IMR-90 (cell line): ENCODE measurements at regions not wholly inside any gene's neighbourhood (a gene's known extent, or its start where the extent isn't known, plus 50 kb on each side); places are given as distances from the start of the nearest gene placed in this dataset.
A peak's percentile ranks its signal among the peaks of the same experiment; 100 is the strongest.

Source experiments
- ATAC-seq: fragments of 200-7000 bp; cut with Tn5 transposase; 2 replicates; pipeline ENCODE4 v1.9.1; 2020; ENCODE audit warnings: low read depth, mild to moderate bottlenecking, moderate library complexity
- BruUV-seq: library from RNA; stranded (reverse); fragments of 400-500 nt; replicated peaks from 2 replicates; lab custom pipeline; 2021; lab: Mats Ljungman, UMichigan
- CTCF ChIA-PET: fragments of 300-600 bp; formaldehyde crosslinking; extraction: SDS; loops from one replicate; lab custom pipeline; 2021; ENCODE audit warnings: antibody characterized with exemption; lab: Yijun Ruan, JAX
- POLR2A ChIA-PET: fragments of 300-600 bp; sonication (Branson Sonifier 250); formaldehyde crosslinking; loops from one replicate; lab custom pipeline; 2022; ENCODE audit warnings: antibody characterized with exemption; ENCODE audit not compliant: unreplicated experiment; lab: Charles Lee
- DNase-seq: peaks from one replicate; pipeline ENCODE4 v3.0.0; 2013
- H2AFZ ChIP-seq: replicated peaks from 2 replicates; pipeline ENCODE3; 2013; ENCODE audit warnings: low read length, mild to moderate bottlenecking; ENCODE audit not compliant: poor library complexity
- H2AK5ac ChIP-seq: 2 replicates; pipeline ENCODE4 v1.6.1; 2013; ENCODE audit warnings: low read depth, low read length, inconsistent platforms
- H2AK9ac ChIP-seq: replicated peaks from 2 replicates; pipeline ENCODE3; 2013; ENCODE audit warnings: mild to moderate bottlenecking, low read depth, low read length, moderate library complexity; ENCODE audit not compliant: poor library complexity
- H2BK120ac ChIP-seq: 2 replicates; pipeline ENCODE4 v1.6.1; 2013; ENCODE audit warnings: low read depth, low read length, inconsistent platforms
- H2BK15ac ChIP-seq: 3 replicates; pipeline ENCODE4 v1.6.1; 2013; ENCODE audit warnings: low read depth, low read length, inconsistent platforms
- H2BK20ac ChIP-seq: 2 replicates; pipeline ENCODE4 v1.6.1; 2013; ENCODE audit warnings: low read depth, mild to moderate bottlenecking, inconsistent platforms, low read length, moderate library complexity
- H2BK5ac ChIP-seq: 2 replicates; pipeline ENCODE4 v1.6.1; 2013; ENCODE audit warnings: mild to moderate bottlenecking, low read depth, low read length, inconsistent platforms; ENCODE audit not compliant: poor library complexity, severe bottlenecking
- H3K14ac ChIP-seq: replicated peaks from 2 replicates; pipeline ENCODE4 v1.6.1; 2013; ENCODE audit warnings: low read depth, low read length, inconsistent platforms
- H3K18ac ChIP-seq: 2 replicates; pipeline ENCODE4 v1.6.1; 2013; ENCODE audit warnings: low read depth, low read length, control low read depth
- H3K23ac ChIP-seq: 2 replicates; pipeline ENCODE4 v1.6.1; 2013; ENCODE audit warnings: low read depth, low read length, inconsistent platforms
- H3K27ac ChIP-seq: 2 replicates; pipeline ENCODE4 v1.5.1; 2013; ENCODE audit warnings: mild to moderate bottlenecking, control low read depth, low read length; ENCODE audit not compliant: insufficient read depth
- H3K27me3 ChIP-seq: 2 replicates; pipeline ENCODE4 v1.6.1; 2013; ENCODE audit warnings: low read length; ENCODE audit not compliant: control insufficient read depth, insufficient read depth
- H3K36me3 ChIP-seq: 2 replicates; pipeline ENCODE4 v1.6.1; 2013; ENCODE audit warnings: low read length, mixed read lengths; ENCODE audit not compliant: control insufficient read depth, insufficient read depth
- H3K4ac ChIP-seq: 2 replicates; pipeline ENCODE4 v1.6.1; 2013; ENCODE audit warnings: low read depth, low read length, inconsistent platforms
- H3K4me1 ChIP-seq: 2 replicates; pipeline ENCODE4 v1.6.1; 2013; ENCODE audit warnings: low read length, mixed read lengths; ENCODE audit not compliant: control insufficient read depth, insufficient read depth
- H3K4me2 ChIP-seq: 2 replicates; pipeline ENCODE4 v1.6.1; 2013; ENCODE audit warnings: low read depth, mild to moderate bottlenecking, control low read depth, low read length, moderate library complexity
- H3K4me3 ChIP-seq: 2 replicates; pipeline ENCODE4 v1.5.1; 2013; ENCODE audit warnings: low read depth, mild to moderate bottlenecking, control low read depth, low read length, moderate library complexity; ENCODE audit not compliant: insufficient read depth
- H3K56ac ChIP-seq: 2 replicates; pipeline ENCODE4 v1.6.1; 2013; ENCODE audit warnings: low read length, inconsistent platforms; ENCODE audit not compliant: insufficient read depth; ENCODE audit errors: extremely low read depth
- H3K79me1 ChIP-seq, 2 experiments: 2 replicates each; pipeline ENCODE4 v1.6.1; 2013; ENCODE audit warnings: low read length in 2 of 2, inconsistent platforms in 1 of 2, low read depth in 1 of 2
- H3K9ac ChIP-seq: 2 replicates; pipeline ENCODE4 v1.6.1; 2013; ENCODE audit warnings: low read depth, low read length, control low read depth
- H3K9me1 ChIP-seq: 2 replicates; pipeline ENCODE4 v1.6.1; 2013; ENCODE audit warnings: low read length, inconsistent platforms; ENCODE audit not compliant: insufficient read depth
- H3K9me3 ChIP-seq: 2 replicates; pipeline ENCODE4 v1.6.1; 2013; ENCODE audit warnings: low read length; ENCODE audit not compliant: control insufficient read depth, insufficient read depth
- H4K20me1 ChIP-seq: 2 replicates; pipeline ENCODE4 v1.6.1; 2013; ENCODE audit warnings: low read length, inconsistent platforms; ENCODE audit not compliant: insufficient read depth
- H4K5ac ChIP-seq: 2 replicates; pipeline ENCODE4 v1.6.1; 2013; ENCODE audit warnings: mild to moderate bottlenecking, low read depth, low read length, control low read depth
- H4K8ac ChIP-seq, 2 experiments: 2 replicates each; pipeline ENCODE4 v1.6.1; 2013; ENCODE audit warnings: low read depth in 2 of 2, low read length in 2 of 2, control low read depth in 1 of 2, inconsistent platforms in 1 of 2
- H4K91ac ChIP-seq: 2 replicates; pipeline ENCODE4 v1.6.1; 2013; ENCODE audit warnings: low read depth, low read length, inconsistent platforms; ENCODE audit not compliant: insufficient read depth
- BHLHE40 ChIP-seq: fragments of 150-350 bp; IDR thresholded peaks from 2 replicates; pipeline ENCODE4 v1.6.1; 2016; ENCODE audit warnings: mild to moderate bottlenecking, low read depth, low read length
- CEBPB ChIP-seq: IDR thresholded peaks from 2 replicates; pipeline ENCODE4 v1.6.1; 2012; ENCODE audit warnings: low read depth, low read length, improper control_type of control experiment
- FOS ChIP-seq: fragments of 150-350 bp; IDR thresholded peaks from 2 replicates; pipeline ENCODE4 v1.6.1; 2016; ENCODE audit warnings: low read depth, low read length
- MAFK ChIP-seq: IDR thresholded peaks from 2 replicates; pipeline ENCODE4 v1.6.1; 2012; ENCODE audit warnings: low read depth, low read length, improper control_type of control experiment
- MAZ ChIP-seq: IDR thresholded peaks from 2 replicates; pipeline ENCODE4 v1.6.1; 2012; ENCODE audit warnings: low read depth, mild to moderate bottlenecking, low read length, improper control_type of control experiment, moderate library complexity, borderline replicate concordance
- MXI1 ChIP-seq: IDR thresholded peaks from 2 replicates; pipeline ENCODE4 v1.6.1; 2012; ENCODE audit warnings: low read depth, mild to moderate bottlenecking, low read length, moderate library complexity, borderline replicate concordance
- NFE2L2 ChIP-seq: fragments of 150-350 bp; IDR thresholded peaks from 2 replicates; pipeline ENCODE4 v1.6.1; 2016; ENCODE audit warnings: low read depth, mild to moderate bottlenecking, low read length
- POLR2A ChIP-seq: IDR thresholded peaks from 2 replicates; pipeline ENCODE4 v1.6.1; 2012; ENCODE audit warnings: mild to moderate bottlenecking, low read depth, low read length
- RAD21 ChIP-seq: IDR thresholded peaks from 2 replicates; pipeline ENCODE4 v1.6.1; 2012; ENCODE audit warnings: low read length, improper control_type of control experiment
- RCOR1 ChIP-seq: IDR thresholded peaks from 2 replicates; pipeline ENCODE4 v1.6.1; 2012; ENCODE audit warnings: mild to moderate bottlenecking, low read length, improper control_type of control experiment; ENCODE audit not compliant: insufficient replicate concordance
- RFX5 ChIP-seq: IDR thresholded peaks from 2 replicates; pipeline ENCODE4 v1.8.0; 2012; ENCODE audit warnings: low read depth, mild to moderate bottlenecking, low read length, moderate library complexity
- WGBS, 2 experiments: methylation state at CpG; one replicate each; pipeline versions ENCODE4 v1.1.5 to v1.1.7; 2013; ENCODE audit warnings: missing lambda C conversion rate in 2 of 2; ENCODE audit not compliant: insufficient read length in 1 of 2; ENCODE audit errors: extremely low coverage in 2 of 2; 5-methylcytosine and 5-hydroxymethylcytosine counted together
- dilution Hi-C: fragments of 300-500 bp; cut with HindIII; formaldehyde crosslinking; loops from one replicate; pipeline ENCODE4 v1.14.3; 2018; ENCODE audit warnings: low sequenced_read_pairs; ENCODE audit not compliant: unreplicated experiment
- in situ Hi-C: fragments of 300-500 bp; cut with MboI; formaldehyde crosslinking; loops from 3 replicates; pipeline ENCODE4 v1.14.3; 2019; ENCODE audit warnings: low sequenced_read_pairs, inconsistent platforms, mixed read lengths
- intact Hi-C: fragments of 100-400 bp; cut with micrococcal nuclease; formaldehyde crosslinking; loops from 2 replicates; pipeline ENCODE4 v1.10.0; 2022

DNA sequence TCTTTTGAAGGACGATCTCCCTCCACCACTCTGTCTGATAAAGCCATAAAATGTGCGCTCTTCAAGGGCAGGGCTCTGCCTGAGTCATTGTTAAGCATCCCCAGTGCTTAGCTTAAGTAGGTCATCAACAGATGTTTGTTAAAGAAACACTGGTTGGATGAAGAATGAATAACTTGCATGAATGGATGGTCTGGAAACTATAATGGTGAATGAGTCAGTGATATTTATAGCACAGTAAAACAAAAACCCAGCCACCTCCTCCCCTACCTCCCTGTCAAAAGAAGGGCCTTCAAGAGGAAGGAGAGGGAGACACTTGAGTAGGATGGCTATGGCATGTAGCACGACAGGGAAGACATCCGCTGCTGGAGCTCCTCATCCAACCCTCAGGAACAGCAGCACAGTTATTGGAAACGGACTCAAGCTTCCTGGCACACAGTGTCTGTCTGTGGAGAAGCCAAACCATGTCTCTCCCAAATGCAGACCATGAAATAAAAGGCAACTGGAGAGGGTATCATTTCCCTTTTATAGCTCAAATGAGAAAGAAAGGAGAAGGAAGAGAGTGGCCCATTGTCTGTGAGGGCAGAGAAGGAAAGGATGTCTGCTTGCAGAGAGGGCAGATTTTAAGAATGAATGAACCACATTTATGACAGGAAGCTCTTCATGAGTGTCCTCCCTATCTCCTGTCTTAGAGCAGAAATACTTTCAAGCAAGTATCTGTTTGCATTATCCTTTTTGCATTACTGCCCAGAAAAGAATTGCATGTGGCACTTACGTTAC is 183.5 kb upstream of the UBL3 start:
- H2BK15ac ChIP-seq: peak overlapping the region; percentile 82; the same call in 1 of the 3 replicates
- dilution Hi-C loops (no loop called here), in situ Hi-C loops (no loop called here), intact Hi-C loops (no loop called here)
- H3K56ac ChIP-seq: peak overlapping the region; percentile 30; the same call in 1 of the 2 replicates
- no peak overlapping the region for H3K4me3 ChIP-seq
- no peak for TF ChIP-seq POLR2A
- TF ChIP-seq RFX5: no peak
- peak; percentile 85 for TF ChIP-seq FOS
- TF ChIP-seq BHLHE40: no peak
- TF ChIP-seq MXI1: no peak
- TF ChIP-seq RCOR1: peak; percentile 41
- peak; percentile 36; the same call in 1 of the 2 replicates for TF ChIP-seq MAFK
- no peak; the same call in 1 of the 2 replicates for TF ChIP-seq RAD21
- peak; percentile 4; the same call in 1 of the 2 replicates for TF ChIP-seq CEBPB
- TF ChIP-seq NFE2L2: peak; percentile 55; the same call in 1 of the 2 replicates
- TF ChIP-seq MAZ: no peak
- H2BK20ac ChIP-seq: peak overlapping the region; percentile 96
- no peaks in the 10 kb centered on the region for H3K9me3 ChIP-seq
- H2AK5ac ChIP-seq: peak overlapping the region; percentile 94
- ChIA-PET POLR2A (no interaction called here), CTCF (interaction anchor here (1.0 kb wide), 1 partner anchor 79 kb away, joined by 3 read pairs; no protein-coding TSS in a partner anchor)
- H3K27me3 ChIP-seq: no peaks in the 10 kb centered on the region
- H2AFZ ChIP-seq: peak overlapping the region; percentile 85
- H3K36me3 ChIP-seq: no peaks in the 10 kb centered on the region
- H3K9me1 ChIP-seq: peaks cover 21% of the 10 kb centered on the region
- no CpG with 5 or more reads among the region's 6 CpGs for WGBS, 2 experiments
- DNase-seq: peak; percentile 97
- H3K79me1 ChIP-seq: 0 out of 4 replicates have a peak, but pooled peaks cover 0 to 5% of the 10 kb centered on the region in 2 experiments
- no TSS peak for BruUV-seq
- peak; percentile 98 for ATAC-seq
- peak overlapping the region; percentile 60; the same call in 1 of the 2 replicates for H4K91ac ChIP-seq
- H4K5ac ChIP-seq: no peak overlapping the region; the same call in 1 of the 2 replicates
- H3K27ac ChIP-seq: no peak overlapping the region; the same call in 1 of the 2 replicates
- peak overlapping the region; percentile 87 for H3K14ac ChIP-seq
- H4K8ac ChIP-seq: peak overlapping the region in 1 of 2 experiments; percentile 85; a peak in 2 of 4 replicates
- no peak overlapping the region for H2AK9ac ChIP-seq
- H2BK5ac ChIP-seq: peak overlapping the region; percentile 71
- H3K23ac ChIP-seq: peak overlapping the region; percentile 69
- H2BK120ac ChIP-seq: peak overlapping the region; percentile 96
- H4K20me1 ChIP-seq: no peaks in the 10 kb centered on the region
- peak overlapping the region; percentile 91 for H3K4ac ChIP-seq
- H3K4me1 ChIP-seq: peaks cover 17% of the 10 kb centered on the region
- no peak overlapping the region for H3K9ac ChIP-seq
- peak overlapping the region; percentile 62; the same call in 1 of the 2 replicates for H3K18ac ChIP-seq
- peak overlapping the region; percentile 70 for H3K4me2 ChIP-seq
